Activated CD8-positive, alpha-beta T cell treated with anti-CD3 and anti-CD28 coated beads, Interleukin-2, amount 10 ng/mL, durations not matched to agents 7 days and 5 days (primary cell): ENCODE measurements at regions not wholly inside any gene's neighbourhood (a gene's known extent, or its start where the extent isn't known, plus 50 kb on each side); places are given as distances from the start of the nearest gene placed in this dataset.
"Not testable (repeated sequence)": the region's sequence is repeated elsewhere in the genome, so short reads cannot be mapped to it uniquely, and the experiment has no call there.

ENCODE experiments used
- ATAC-seq: fragments of 150-1000 bp; cut with Tn5 transposase; one replicate; pipeline ENCODE4 v1.10.0; 2021; ENCODE audit warnings: moderate library complexity
- CTCF ChIA-PET: fragments of 350-600 bp; sonication (Branson Sonifier 250); formaldehyde crosslinking; loops from one replicate; lab custom pipeline; 2021; ENCODE audit warnings: antibody characterized with exemption; lab: Charles Lee
- POLR2A ChIA-PET: fragments of 350-600 bp; sonication (Branson Sonifier 250); formaldehyde crosslinking; loops from one replicate; lab custom pipeline; 2021; ENCODE audit warnings: antibody characterized with exemption; lab: Charles Lee
- DNase-seq: peaks from one replicate; pipeline ENCODE4 v3.0.0-alpha.2; 2020
- H3K27ac Mint-ChIP-seq: one replicate; pipeline ENCODE4 v1.8.0; 2021; ENCODE audit warnings: mild to moderate bottlenecking, mixed read lengths
- H3K27me3 Mint-ChIP-seq: one replicate; pipeline ENCODE4 v1.8.0; 2021; ENCODE audit warnings: low read depth, mixed read lengths
- H3K36me3 Mint-ChIP-seq: one replicate; pipeline ENCODE4 v1.8.0; 2021; ENCODE audit warnings: low read depth, mixed read lengths
- H3K4me1 Mint-ChIP-seq: one replicate; pipeline ENCODE4 v1.8.0; 2021; ENCODE audit warnings: low read depth, mixed read lengths
- H3K4me3 Mint-ChIP-seq: one replicate; pipeline ENCODE4 v1.8.0; 2021; ENCODE audit warnings: mild to moderate bottlenecking, mixed read lengths
- H3K9me3 Mint-ChIP-seq: one replicate; pipeline ENCODE4 v1.8.0; 2022; ENCODE audit warnings: mixed read lengths; ENCODE audit not compliant: insufficient read depth

DNA sequence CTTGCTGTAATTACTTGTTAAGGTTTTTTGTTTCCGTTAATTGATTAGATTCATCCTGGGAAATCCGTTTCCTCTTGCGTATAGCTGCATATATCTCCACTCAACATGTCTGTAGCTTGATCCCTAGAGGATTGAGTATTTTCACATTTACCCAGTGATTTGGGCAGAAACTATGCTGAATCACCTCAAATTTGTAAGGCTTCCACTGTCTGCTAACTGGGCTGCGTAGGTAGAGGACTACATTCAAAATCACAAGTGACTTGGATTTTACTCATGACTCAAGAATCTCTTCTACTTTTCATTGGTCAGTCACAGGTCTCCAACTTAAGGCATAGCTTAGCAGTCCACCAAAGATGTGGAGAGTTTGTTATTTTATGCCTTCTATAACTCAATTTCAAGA lies 141.8 kb downstream of the POLR1F start:
- ChIA-PET POLR2A (no interaction called here), CTCF (no interaction called here)
- H3K4me1 Mint-ChIP-seq = no peaks in the 10 kb centered on the region
- DNase-seq = no peak
- no peaks in the 10 kb centered on the region for H3K27me3 Mint-ChIP-seq
- H3K27ac Mint-ChIP-seq = no peak overlapping the region
- no peak for ATAC-seq
- no peak overlapping the region for H3K4me3 Mint-ChIP-seq
- H3K9me3 Mint-ChIP-seq = no peaks in the 10 kb centered on the region
- H3K36me3 Mint-ChIP-seq = no peaks in the 10 kb centered on the region

DNA sequence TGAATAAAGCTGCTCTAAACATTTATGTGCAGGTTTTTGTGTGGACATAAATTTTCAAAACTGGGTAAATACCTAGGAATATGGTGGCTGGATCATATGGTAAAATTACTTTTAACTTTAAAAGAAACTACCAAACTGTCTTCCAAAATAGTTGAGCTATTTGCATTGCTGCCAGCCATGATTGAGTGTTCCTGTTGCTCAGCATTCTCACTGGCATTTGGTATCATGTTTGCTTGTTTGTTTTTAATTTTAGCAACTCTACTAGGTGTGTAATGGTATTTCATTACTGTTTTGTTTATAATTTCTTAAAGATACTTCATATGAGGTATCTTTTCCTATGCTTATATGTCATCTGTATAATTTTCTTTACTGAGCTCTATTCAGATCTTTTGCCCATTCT lies 143.2 kb downstream of the POLR1F start:
- ATAC-seq = no peak
- H3K4me3 Mint-ChIP-seq = no peak overlapping the region
- POLR2A ChIA-PET = no interaction called here

DNA sequence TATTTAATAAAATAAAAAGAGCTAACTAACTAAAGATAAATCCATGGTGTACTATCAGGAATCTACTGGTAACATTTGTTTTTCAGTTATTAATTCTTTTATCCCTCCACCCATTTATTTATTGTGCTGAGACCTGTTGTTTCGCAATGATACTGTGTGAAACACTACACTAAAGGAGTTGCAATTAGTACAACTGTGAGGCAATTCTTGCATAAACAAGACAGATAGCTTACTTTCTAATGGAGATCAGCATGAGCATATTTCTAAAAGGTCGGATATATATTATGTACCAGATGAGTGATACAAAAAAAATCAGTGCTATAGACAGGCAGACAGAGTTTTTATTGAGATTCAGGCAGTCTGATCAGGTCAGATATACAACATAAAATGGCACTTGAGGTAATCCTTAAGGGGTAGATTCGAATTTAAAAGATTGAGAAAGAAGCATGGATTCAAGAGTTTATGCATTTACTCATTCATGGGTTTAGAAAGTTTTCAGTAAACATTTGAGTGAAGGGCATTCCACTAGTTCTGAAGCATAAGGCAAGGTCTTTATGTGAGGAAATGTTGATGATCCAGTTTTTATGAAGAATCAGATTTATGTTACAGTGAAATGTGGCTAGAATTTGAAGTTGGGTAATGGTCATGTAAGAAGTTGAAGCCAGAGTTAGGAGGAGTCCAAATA lies 147.6 kb downstream of the POLR1F start:
- POLR2A ChIA-PET = no interaction called here
- H3K36me3 Mint-ChIP-seq = no peaks in the 10 kb centered on the region
- no peaks in the 10 kb centered on the region for H3K27me3 Mint-ChIP-seq
- H3K4me3 Mint-ChIP-seq = no peak overlapping the region
- H3K9me3 Mint-ChIP-seq = no peaks in the 10 kb centered on the region
- no peak overlapping the region for H3K27ac Mint-ChIP-seq
- no peak for ATAC-seq
- no peak for DNase-seq
- H3K4me1 Mint-ChIP-seq = no peaks in the 10 kb centered on the region
- CTCF ChIA-PET = no interaction called here

More for the DNA sequence above, 143.2 kb downstream of the POLR1F start:
- Mint-ChIP-seq H3K27ac (no peak overlapping the region), H3K27me3 (no peaks in the 10 kb centered on the region), H3K9me3 (no peaks in the 10 kb centered on the region), H3K4me1 (no peaks in the 10 kb centered on the region), H3K36me3 (no peaks in the 10 kb centered on the region)
- CTCF ChIA-PET = no interaction called here
- no peak for DNase-seq

DNA sequence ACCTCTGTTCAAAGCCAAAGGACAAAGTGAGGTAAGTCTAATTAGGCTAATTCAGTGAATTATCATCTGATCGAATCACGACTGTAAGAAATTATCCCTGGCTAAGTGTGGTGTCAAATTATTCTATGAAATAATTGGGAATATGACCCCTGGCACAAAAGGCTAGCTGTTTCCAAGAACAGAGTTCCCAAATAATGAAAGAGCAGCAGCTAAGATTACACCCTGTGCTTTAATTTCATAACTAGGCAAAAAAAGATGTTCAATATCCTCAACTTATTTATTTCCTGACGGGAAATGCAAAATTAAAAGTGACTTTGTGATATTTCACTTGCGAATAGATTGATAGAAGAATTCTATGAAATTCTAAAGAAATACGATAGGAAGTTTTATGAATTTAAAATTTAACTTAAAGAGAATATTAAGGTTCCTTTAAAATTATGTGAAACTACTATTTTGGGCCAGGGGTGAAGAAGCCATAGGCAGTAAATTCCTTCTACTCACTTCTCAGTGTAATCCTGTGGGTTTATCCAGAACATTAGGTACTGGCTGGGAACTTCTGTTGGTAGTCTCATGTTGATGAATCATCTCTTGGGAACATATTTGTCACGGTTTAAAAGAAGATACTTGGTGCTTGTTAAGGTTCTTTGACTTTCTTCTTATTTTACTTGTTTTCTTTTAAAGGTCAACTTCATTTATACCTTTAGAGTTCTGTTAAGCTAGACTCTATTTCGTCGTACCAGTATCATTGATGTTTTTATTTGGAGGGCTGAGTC lies 148.5 kb downstream of the POLR1F start:
- H3K27ac Mint-ChIP-seq = no peak overlapping the region
- ATAC-seq (no peak), DNase-seq (no peak)
- H3K27me3 Mint-ChIP-seq = no peaks in the 10 kb centered on the region
- no peak overlapping the region for H3K4me3 Mint-ChIP-seq
- CTCF ChIA-PET = no interaction called here
- H3K4me1 Mint-ChIP-seq = no peaks in the 10 kb centered on the region
- H3K9me3 Mint-ChIP-seq = no peaks in the 10 kb centered on the region
- no peaks in the 10 kb centered on the region for H3K36me3 Mint-ChIP-seq
- POLR2A ChIA-PET = no interaction called here

DNA sequence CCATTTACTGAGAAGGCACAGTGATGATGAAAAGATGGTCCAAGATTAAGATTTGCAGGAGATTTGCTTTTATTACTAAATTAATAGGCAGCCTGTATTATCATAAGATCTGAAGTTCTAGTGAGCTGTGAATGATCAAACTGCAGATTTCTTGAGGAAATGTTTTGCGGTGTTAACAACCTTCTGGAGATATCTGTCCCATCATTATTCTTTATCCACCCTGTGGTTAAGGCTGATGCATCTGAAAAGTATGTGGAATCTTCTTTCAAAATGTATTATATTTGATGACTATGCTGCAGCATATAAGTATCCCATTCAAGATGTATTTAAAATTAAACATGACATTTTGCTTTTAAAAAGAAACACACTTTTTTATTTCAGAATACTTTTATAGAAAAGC lies 150.3 kb downstream of the POLR1F start:
- H3K4me3 Mint-ChIP-seq = no peak overlapping the region
- no peaks in the 10 kb centered on the region for H3K36me3 Mint-ChIP-seq
- ChIA-PET POLR2A (no interaction called here), CTCF (no interaction called here)
- H3K4me1 Mint-ChIP-seq = no peaks in the 10 kb centered on the region
- H3K9me3 Mint-ChIP-seq = no peaks in the 10 kb centered on the region
- ATAC-seq = no peak
- no peaks in the 10 kb centered on the region for H3K27me3 Mint-ChIP-seq
- no peak overlapping the region for H3K27ac Mint-ChIP-seq
- no peak for DNase-seq

DNA sequence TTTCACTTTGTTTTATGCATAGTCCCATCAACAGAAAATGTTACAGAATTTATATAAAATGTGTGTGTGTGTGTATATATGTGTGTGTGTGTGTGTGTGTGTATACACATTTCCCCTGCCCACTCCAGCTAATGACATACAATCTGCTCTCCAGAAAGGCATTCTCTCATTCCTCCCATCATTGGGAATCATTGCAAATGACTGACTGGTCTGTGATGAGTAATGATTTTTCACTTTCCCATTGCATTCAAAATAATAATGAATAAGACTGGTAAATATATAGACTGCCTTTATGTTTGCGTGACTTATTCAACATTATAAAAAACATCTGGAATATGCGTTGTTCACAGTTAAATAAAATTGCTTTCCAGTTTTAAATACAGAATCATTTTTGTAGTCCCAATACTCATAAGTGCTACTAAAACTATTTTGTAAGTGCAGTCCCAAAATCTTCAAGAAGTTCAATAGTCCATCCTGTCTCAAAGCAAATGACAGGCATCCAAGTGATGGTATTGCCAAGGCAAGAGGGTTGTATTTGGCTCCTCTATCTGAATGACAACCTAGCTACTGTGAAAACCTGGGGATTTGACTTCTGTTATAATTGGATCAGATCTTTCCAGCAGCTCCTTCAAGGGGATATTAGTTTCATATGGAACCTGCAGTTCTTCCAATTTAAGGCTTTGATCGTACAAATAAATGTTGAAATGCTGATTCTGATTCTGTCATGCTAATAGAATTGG lies 150.9 kb downstream of the POLR1F start:
- DNase-seq (no peak), ATAC-seq (no peak)
- no peak overlapping the region for H3K4me3 Mint-ChIP-seq
- H3K27ac Mint-ChIP-seq = no peak overlapping the region
- H3K4me1 Mint-ChIP-seq = no peaks in the 10 kb centered on the region
- H3K36me3 Mint-ChIP-seq = no peaks in the 10 kb centered on the region
- no peaks in the 10 kb centered on the region for H3K27me3 Mint-ChIP-seq
- POLR2A ChIA-PET = no interaction called here
- H3K9me3 Mint-ChIP-seq = no peaks in the 10 kb centered on the region
- CTCF ChIA-PET = no interaction called here

DNA sequence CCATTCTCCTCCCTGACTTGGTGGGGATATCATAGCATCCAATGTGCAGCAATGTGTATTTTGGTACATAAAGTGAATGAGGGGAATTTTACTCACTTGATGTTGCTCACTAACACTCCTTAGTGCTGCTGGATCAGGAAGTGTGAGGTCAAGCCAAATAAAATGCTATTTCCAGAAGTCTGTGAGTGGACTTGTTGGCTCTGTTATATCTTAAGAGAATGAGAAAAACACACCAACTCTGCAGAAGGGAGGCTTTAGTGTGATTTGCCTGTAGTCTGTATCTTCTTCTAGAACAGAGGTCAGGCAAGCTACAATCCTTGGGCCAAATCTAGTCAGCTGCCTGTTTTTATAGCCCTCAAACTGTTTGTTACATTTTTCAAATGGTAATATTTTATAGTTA lies 154.3 kb downstream of the POLR1F start:
- Mint-ChIP-seq H3K4me3 (no peak overlapping the region), H3K9me3 (no peaks in the 10 kb centered on the region), H3K27ac (no peak overlapping the region), H3K36me3 (no peaks in the 10 kb centered on the region), H3K4me1 (no peaks in the 10 kb centered on the region), H3K27me3 (no peaks in the 10 kb centered on the region)
- ATAC-seq (no peak), DNase-seq (no peak)
- CTCF ChIA-PET = no interaction called here
- POLR2A ChIA-PET = no interaction called here

DNA sequence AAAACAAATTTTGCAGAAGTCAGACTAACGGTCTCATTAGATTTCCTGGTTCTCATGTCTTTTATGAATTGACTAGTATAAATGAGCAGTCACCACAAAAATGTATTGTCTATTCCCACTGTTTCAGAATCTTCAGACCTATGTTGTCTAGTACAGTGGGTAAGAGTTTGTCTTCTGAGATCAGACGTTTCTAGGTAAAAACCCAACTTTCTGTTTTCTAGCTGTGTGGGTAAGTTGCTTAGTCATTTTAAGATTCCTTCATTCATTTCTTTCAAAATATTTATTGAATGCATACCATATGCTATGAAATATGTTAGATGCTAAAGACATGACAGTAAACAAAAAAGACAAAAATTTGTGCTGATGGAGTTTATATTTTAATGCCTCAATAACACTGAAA lies 156.3 kb downstream of the POLR1F start:
- H3K27me3 Mint-ChIP-seq = no peaks in the 10 kb centered on the region
- ChIA-PET POLR2A (no interaction called here), CTCF (no interaction called here)
- H3K4me1 Mint-ChIP-seq = no peaks in the 10 kb centered on the region
- no peak overlapping the region for H3K4me3 Mint-ChIP-seq
- ATAC-seq = no peak
- no peak overlapping the region for H3K27ac Mint-ChIP-seq
- DNase-seq = no peak
- H3K9me3 Mint-ChIP-seq = no peaks in the 10 kb centered on the region
- no peaks in the 10 kb centered on the region for H3K36me3 Mint-ChIP-seq

DNA sequence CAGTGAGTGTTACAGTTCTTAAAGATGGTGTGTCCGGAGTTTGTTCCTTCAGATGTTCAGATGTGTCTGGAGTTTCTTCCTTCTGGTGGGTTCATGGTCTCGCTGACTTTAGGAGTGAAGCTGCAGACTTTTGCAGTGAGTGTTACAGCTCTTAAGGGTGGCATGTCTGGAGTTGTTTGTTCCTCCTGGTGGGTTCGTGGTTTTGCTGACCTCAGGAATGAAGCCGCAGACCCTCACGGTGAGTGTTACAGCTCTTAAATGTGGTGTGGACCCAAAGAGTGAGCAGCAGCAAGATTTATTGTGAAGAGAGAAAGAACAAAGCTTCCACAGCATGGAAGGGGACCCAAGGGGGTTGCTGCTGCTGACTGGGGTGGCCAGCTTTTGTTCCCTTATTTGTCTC lies 159.6 kb downstream of the POLR1F start:
- H3K4me3 Mint-ChIP-seq, ATAC-seq, POLR2A ChIA-PET: not testable (repeated sequence)

DNA sequence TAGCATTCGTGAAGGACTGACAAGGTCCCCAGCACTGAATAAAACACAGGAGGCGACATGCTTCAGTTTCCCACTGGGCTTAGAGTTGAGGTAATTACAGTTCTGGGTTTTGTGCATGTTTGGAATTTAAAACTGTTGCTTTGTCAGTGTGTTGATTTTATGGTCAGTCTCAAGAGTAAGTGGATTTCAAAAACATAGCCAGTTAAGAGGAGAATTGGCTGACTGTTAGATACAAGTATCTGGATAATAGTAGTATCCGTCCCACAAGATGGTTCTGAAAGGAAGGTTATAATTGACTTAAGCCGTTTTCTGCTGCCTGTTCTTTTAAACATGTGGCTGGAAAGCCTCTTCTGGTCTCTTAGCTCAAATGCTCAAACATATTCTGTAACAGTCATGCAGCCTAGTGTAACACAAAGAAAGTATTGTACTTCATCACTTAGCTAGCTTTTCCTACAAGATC lies 170.9 kb downstream of the POLR1F start:
- Mint-ChIP-seq H3K36me3 (no peaks in the 10 kb centered on the region), H3K9me3 (peaks cover 16% of the 10 kb centered on the region), H3K27me3 (no peaks in the 10 kb centered on the region), H3K27ac (no peak overlapping the region), H3K4me1 (no peaks in the 10 kb centered on the region), H3K4me3 (no peak overlapping the region)
- POLR2A ChIA-PET = no interaction called here
- CTCF ChIA-PET = no interaction called here
- DNase-seq (no peak), ATAC-seq (no peak)

More for the DNA sequence above, 159.6 kb downstream of the POLR1F start:
- CTCF ChIA-PET, H3K27ac Mint-ChIP-seq, H3K27me3 Mint-ChIP-seq, H3K36me3 Mint-ChIP-seq, DNase-seq, H3K9me3 Mint-ChIP-seq, H3K4me1 Mint-ChIP-seq: not testable (repeated sequence)

DNA sequence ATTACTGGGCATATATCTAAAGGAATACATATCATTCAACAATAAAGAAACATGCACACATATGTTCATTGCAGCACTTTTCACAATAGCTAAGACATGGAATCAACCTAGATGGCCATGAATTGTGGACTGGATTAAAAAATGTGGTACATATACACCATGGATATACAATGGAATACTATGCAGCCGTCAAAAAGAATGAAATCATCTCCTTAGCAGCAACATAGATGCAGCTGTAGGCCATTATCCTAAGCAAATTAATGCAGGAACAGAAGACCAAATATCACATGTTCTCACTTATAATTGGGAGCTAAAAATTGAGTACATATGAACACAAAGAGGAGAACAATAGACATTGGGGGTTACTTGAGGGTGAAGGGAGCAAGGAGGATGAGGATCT lies 175.6 kb downstream of the POLR1F start:
- ChIA-PET POLR2A (no interaction called here), CTCF (no interaction called here)
- no peak overlapping the region for H3K4me3 Mint-ChIP-seq

DNA sequence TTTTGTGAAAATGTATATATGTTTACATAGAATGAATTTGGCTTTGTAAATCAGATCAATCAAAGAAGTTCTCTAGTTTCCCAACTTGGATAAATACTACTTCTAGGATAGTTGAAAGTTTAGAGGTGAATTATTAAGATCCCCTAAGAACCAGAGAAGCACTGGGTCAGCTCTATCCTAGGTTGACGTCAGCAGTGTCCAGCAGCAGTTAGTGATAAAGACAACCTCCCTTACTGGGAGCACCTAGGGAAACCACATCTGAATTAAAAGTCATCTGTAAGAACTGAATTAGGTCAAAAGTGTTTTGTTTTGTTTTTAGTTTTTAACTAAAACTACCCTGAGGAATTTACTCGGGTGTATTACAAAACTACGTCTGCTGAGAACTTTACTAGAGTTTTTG lies 178.0 kb downstream of the POLR1F start:
- ATAC-seq (no peak), DNase-seq (no peak)
- no peaks in the 10 kb centered on the region for H3K36me3 Mint-ChIP-seq
- CTCF ChIA-PET = no interaction called here
- H3K9me3 Mint-ChIP-seq = peaks cover 5% of the 10 kb centered on the region
- POLR2A ChIA-PET = no interaction called here
- H3K27me3 Mint-ChIP-seq = no peaks in the 10 kb centered on the region
- no peak overlapping the region for H3K27ac Mint-ChIP-seq
- no peaks in the 10 kb centered on the region for H3K4me1 Mint-ChIP-seq
- no peak overlapping the region for H3K4me3 Mint-ChIP-seq

More for the DNA sequence above, 175.6 kb downstream of the POLR1F start:
- DNase-seq = no peak
- Mint-ChIP-seq H3K4me1 (no peaks in the 10 kb centered on the region), H3K9me3 (peaks cover 5% of the 10 kb centered on the region), H3K27me3 (no peaks in the 10 kb centered on the region), H3K27ac (no peak overlapping the region), H3K36me3 (no peaks in the 10 kb centered on the region)
- ATAC-seq = no peak
